ENCODE measurements at regions not wholly inside any gene's neighbourhood (a gene's known extent, or its start where the extent isn't known, plus 50 kb on each side); places are given as distances from the start of the nearest gene placed in this dataset.

GRCh38 chr10:130859427-130859826 lies 452.1 kb downstream of the TCERG1L start:
- DNase-seq = no peak

GRCh38 chr10:130862122-130862521 lies 449.4 kb downstream of the TCERG1L start:
- DNase-seq = no peak

GRCh38 chr10:130862626-130863025 lies 448.9 kb downstream of the TCERG1L start:
- DNase-seq = no peak

GRCh38 chr10:130863044-130863443 lies 448.5 kb downstream of the TCERG1L start:
- no peak for DNase-seq

- DNase-seq = no peak
Observed at GRCh38 chr10:130864961-130865818, 446.3 kb downstream of the TCERG1L start.

GRCh38 chr10:130866857-130867256 lies 444.7 kb downstream of the TCERG1L start:
- DNase-seq = no peak

- DNase-seq = no peak
Observed at GRCh38 chr10:130867446-130868194, 443.9 kb downstream of the TCERG1L start.

GRCh38 chr10:130869179-130869841 lies 442.2 kb downstream of the TCERG1L start:
- DNase-seq = no peak

GRCh38 chr10:130871406-130871805 lies 440.1 kb downstream of the TCERG1L start:
- DNase-seq = no peak

GRCh38 chr10:130873636-130874035 lies 437.9 kb downstream of the TCERG1L start:
- DNase-seq = no peak

GRCh38 chr10:130875116-130875515 lies 436.4 kb downstream of the TCERG1L start:
- DNase-seq = no peak

GRCh38 chr10:130875897-130876472 lies 435.5 kb downstream of the TCERG1L start:
- DNase-seq = no peak

- DNase-seq = no peak
Observed at GRCh38 chr10:130877126-130877525, 434.4 kb downstream of the TCERG1L start.

- no peak for DNase-seq
Observed at GRCh38 chr10:130878131-130878530, 433.4 kb downstream of the TCERG1L start.

- DNase-seq = no peak
Observed at GRCh38 chr10:130882906-130883305, 428.6 kb downstream of the TCERG1L start.

- DNase-seq = no peak
Observed at GRCh38 chr10:130884456-130884855, 427.1 kb downstream of the TCERG1L start.

GRCh38 chr10:130885021-130885655 lies 426.4 kb downstream of the TCERG1L start:
- no peak for DNase-seq

- DNase-seq = no peak
Observed at GRCh38 chr10:130887170-130887569, 424.4 kb downstream of the TCERG1L start.

- no peak for DNase-seq
Observed at GRCh38 chr10:130888493-130888892, 423.0 kb downstream of the TCERG1L start.

GRCh38 chr10:130889240-130889639 lies 422.3 kb downstream of the TCERG1L start:
- no peak for DNase-seq

- DNase-seq = no peak
Observed at GRCh38 chr10:130889780-130890179, 421.7 kb downstream of the TCERG1L start.

GRCh38 chr10:130891066-130891465 lies 420.5 kb downstream of the TCERG1L start:
- no peak for DNase-seq

- DNase-seq = no peak
Observed at GRCh38 chr10:130894471-130894870, 417.1 kb downstream of the TCERG1L start.
